NCI-H2227 treated with DMSO at 0.1 percent for 48 hours (cell line): ENCODE measurements at regions not wholly inside any gene's neighbourhood (a gene's known extent, or its start where the extent isn't known, plus 50 kb on each side); places are given as distances from the start of the nearest gene placed in this dataset.

ENCODE experiments used
- DNase-seq: peaks from one replicate; lab custom pipeline; 2025; lab: John Stamatoyannopoulos, UW

DNA sequence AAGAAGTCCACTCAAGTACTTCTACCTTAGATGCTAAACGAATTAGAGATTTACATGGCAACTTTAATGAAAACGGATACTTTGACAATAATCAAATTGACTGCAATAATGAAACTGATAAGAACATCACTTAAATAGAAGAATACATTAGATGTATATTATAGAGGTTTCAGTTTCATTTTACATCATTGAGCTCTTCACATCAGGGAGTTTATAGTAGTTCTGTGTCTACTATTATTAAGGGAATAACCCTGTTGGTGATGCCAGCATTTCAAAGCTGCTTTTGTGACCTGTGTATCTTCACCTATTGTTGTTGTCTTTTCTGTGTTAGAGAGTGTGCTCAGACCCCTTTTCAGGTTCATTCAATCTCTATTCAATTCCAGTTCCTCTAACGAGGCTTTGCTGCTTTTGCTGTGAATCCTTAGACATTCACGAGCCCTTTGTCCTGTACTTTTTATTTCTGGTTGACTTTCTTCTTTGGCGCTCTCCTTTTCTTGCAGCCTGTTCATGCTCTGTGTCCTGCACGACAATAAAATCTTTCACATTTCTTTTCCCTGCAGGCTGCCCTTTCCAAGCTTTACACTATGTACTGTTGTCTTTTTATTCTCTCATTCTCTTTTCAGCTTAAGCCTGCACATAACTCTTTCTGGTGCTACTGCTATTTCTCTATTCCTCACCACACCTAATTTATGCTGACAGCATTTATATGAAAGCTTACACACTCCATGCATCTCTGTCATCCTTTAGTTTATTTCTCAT is 232.1 kb downstream of the CPE start:
- DNase-seq: no peak

DNA sequence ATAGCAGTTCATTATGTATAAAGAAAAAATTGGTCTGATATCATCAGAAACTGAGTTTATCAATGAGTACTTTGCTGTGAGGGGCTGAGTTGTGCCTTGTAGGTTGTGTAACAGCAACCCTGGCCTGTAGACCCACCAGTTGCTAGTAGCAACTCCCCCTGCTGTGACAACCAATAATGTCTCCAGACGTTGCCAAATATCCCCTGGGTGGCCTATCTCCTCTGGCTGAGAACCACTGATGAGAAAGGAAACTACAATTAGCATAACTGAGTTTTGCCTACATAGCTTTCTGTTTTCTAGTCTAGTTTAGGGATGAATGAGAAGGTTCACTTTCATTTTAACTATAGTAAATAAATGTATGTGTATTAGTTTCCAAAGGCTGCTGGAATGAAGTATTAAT is 234.1 kb downstream of the CPE start:
- no peak for DNase-seq

DNA sequence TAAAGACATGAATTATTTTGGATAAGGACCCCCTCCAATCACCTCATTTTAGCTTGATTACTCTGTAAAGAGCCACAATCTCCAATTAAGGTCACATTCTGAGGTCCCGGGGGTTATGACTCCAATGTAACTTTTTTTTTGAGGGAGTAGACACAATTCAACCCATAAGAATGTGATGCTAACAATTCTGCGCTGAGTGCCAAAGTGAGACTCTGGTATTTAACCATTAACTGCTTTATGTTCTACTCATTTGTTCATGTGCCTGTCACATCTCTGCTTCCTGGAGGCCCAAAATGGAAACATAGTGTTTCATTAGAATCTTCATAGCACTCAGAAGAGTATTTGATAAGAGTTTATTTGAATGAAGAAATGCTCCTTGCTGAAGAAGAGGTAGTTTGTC is 234.8 kb downstream of the CPE start:
- DNase-seq: no peak

DNA sequence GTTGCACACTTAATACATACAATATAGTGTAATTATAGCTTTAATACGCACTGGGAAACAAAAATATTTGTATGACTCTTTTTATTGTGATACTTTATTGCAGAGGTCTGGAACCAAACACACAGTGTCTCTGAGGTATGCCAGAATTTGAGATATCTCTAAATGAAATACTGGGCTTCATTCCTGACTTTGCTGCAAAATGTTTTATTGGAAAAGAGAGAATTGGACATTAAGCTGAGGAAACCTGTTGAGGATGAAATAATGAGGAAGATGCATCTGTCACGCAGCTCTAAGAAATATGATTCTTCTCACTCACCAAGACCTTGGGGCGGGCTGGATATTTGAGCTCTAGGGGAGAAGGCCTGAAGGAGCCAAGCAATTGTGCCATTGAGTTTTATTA is 242.1 kb downstream of the CPE start:
- DNase-seq: no peak

DNA sequence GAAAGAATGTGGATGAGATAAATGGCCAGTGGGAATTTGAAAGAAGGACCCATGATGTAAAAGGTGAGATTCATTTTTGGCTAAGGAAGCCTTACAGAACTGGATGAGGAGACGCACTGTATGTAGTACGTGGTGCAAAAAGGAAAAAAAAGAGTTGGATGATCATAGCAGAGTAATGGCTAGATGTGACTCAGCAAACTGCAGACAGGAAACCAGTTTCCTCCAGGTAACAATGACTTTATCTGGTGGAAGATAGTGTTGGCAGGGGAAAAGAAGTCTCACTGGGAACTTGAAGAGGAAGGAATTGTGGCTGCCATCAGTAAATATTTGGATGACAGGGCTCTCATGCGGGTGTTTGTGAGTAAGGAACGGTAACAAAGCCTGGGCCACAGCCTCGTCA is 243.2 kb downstream of the CPE start:
- DNase-seq: no peak

DNA sequence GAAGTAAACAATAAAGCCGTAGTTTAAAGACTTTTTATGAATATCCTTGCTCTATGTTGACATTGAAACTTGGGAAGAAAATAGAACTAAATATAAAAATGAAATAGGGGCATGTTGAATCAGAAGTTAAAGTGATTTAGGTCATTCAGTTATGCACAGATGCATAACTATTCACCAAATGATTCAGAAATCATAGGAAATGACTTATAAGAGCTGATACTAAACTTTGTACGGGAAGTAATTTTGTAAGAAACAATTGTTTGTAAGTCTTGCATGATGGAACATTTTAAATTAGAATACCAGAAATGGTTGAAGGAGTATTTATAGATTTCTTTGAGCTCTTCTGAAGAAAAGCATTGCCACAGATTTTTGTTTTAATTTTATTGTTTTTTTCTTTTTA is 246.5 kb downstream of the CPE start:
- DNase-seq: no peak

DNA sequence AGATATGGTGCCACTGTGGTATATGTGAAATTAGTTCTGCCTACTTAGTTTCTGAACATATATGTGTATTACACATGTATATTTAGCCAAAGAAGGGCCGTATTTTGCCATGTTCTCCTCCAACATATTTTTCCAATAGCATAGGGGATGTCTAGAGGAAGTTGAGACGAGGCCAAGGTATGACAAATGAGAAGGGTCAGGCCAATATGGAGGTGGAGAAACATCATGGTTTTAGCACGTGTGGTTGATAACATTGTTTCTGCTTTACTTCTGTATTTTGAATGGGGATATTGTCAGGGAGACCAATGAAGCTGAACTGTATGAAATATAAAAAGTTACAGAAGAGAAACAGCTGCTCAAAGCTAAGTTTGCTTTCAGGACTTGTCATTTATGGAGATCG is 246.7 kb upstream of the TLL1 start:
- no peak for DNase-seq

DNA sequence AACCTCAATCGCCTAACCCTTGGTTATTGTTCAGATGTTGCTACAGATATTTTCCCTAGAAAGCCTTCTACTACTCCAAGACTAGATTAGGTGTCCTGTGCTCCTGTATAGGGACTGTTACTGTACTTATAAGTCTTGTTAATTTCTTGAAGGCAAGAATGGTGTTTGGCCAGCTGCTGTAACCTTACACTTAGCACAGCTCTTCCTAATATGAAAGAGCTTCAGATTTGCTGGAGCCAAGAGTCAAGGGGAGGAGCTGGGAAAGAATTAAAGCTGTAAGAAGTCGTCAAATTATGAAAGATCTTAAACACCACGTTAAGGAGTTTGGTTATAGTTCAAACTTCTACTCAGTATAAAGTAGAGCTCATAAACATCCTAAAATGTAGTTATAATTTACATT is 245.9 kb upstream of the TLL1 start:
- no peak for DNase-seq

DNA sequence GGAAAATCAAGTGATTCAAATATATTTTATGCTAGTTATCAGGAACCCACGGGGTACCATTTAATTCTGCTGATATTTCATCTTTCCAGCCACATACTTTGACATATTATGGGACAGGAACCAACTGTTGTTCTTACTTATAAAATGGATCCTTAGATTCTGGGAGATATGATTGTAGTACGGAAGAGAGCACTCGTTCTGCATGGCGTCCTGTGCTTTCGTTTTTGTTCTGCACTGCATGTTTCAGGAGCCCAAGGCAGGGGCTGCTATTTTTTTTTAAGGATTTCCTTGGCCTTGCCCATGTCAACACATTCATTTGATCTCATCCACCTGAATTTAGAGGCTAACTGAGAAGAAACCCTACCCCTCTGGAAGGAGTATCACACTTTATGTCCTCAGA is 245.5 kb upstream of the TLL1 start:
- DNase-seq: no peak

DNA sequence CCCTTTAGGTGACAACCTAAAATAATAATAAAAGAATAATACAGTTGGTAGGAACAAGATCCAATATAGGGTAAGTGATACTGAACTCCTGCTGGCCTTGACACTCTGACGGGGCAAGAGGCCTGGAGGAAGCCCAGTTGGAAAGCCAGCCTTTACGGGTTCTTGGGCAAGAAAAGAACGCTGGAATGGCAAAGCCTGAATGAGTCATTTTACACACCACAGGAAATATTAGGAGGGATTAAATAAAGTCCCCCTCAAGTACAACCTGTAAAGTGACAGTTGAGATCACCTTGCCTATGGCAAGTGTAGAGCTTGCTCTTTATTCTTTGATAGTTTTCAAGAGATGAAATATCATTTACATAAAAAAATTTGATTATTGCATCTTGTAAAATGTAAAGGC is 244.5 kb upstream of the TLL1 start:
- DNase-seq: no peak

DNA sequence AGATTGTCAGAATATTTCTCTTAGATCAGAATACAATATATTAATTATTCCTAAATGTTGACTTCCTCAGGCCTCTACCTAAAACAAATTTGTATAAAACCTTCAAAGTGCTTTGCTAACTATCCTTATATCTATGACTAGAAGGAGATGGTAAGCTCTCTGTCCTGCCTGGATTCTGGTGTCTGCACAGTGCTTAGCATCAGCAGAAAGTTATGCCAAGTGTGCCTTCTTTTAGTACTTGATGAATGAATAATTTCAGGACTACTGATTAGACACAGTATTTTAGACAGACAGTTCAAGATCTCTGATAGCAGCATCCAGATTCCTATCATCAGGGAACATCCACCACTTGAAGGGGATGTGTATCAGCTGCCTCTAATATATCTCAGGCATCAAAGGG is 242.4 kb upstream of the TLL1 start:
- no peak for DNase-seq

DNA sequence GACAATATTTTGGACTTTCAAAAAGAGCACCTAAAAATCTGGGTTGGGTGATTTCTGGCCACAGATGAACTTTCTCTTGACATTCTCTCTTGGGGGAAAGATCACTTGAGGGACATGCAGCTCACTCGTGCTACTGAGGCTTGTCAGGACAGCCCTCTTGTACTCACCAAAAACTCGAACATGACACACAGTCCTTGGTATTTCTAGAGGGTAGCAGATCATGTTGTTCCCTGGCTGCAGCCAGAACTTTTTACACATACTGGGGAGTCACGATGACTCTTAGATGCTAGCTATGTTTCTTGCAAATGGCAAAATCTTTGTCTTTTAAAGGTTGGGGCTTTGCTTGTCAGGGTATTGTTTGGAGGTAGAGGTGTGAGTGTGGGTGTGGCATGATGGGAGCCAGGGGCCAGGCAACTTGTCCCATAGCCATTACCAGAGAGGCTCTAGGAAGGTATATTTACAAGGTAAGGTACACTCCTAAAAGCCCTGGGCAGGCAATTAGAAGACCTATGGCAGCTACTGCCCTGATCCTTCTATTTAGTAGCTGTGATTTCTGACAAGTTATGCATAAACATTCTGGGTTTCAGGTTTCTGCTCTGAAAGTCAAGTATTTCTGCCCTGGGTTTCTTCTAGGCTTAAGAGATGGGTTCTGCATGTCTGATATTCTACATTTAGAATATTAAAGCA is 241.7 kb upstream of the TLL1 start:
- DNase-seq: no peak

DNA sequence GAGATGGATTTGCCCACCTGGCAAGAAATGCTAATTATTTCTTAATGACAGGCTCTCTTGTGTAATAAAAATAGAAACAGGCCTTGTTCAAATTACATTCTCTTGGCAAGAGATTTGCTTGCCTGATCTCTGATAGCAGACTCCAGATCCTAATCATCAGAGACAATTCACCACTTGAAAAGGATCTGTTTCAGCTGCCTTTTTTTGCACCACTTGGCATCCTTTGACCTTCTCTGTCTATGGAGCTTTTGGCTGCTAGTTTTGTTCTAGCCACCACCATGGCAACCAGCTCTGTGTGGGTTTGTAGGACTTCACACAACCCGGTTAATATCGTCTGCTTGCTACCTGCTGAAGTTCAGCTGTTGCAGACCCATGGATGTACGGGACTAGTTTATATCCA is 241.1 kb upstream of the TLL1 start:
- no peak for DNase-seq

DNA sequence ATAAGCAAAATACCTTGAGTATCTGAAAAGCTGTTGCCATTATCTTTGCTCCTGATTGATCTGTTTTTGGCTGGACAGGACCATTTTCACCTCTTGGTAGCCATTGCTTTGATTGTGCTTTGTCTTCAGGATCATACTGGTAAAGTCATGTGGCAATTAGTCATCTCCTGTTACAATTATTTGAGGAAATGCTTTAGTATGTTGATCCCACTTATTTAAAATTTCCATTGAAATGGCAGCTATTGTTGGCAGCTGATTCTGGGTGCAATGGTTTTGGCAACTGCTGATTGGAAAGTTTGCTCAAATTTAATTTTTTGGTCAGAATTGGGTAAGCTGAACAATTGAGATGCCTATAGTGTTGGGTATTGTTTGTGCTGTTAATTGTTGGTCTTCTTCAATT is 238.3 kb upstream of the TLL1 start:
- no peak for DNase-seq

DNA sequence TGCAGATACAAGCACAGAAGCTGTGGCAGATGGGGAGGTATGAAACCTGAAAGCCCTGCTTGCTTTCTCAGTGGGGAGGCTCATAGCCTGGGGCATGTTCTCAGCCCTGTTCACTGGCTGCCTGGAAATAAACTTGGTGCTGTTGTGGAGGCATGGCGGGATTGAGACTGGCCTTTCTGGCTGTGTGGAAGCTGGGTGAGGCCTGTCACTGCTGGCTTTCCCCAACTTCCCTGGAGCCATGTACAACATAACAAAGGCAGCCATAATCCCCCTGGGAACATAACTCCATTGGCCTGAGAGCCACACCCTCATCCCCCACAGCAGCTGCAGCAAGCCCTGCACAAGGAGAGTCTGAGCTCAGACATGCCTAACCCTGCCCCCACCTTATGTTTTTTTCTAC is 237.7 kb upstream of the TLL1 start:
- DNase-seq: no peak

DNA sequence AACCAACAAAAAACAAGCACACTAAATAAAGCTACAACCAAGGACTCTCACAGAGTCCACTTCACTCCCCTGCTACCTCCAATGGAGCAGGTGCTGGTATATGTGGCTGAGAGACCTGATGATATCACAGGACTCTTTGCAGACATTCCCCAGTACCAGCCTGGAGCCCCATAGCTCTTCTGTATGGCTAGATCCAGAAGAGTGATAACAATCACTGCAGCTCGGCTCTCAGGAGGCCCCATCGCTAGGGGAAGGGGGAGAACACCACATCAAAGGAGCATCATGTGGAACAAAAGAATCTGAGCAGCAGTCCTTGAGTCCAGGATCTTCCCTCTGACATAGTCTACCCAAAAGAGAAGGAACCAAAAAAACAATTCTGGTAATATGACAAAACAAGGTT is 237.1 kb upstream of the TLL1 start:
- no peak for DNase-seq

DNA sequence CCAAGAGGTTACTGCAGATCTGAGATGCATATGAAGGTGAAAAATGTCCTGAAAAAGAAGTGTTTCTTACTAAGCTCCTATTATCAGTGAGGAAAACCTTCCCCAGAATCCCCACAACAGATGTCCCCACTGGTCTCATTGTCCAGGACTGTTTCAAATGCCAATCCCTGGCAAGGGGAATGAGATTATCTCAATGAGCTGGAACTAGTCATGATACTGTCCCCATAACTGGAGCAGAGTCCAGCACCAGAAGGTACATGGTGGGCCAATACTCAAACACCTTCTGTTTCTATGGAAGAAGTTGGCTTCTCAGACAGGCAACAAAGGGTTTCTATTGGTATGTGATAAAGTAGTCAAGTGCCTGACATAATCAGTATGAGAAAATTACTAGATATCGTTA is 221.1 kb upstream of the TLL1 start:
- no peak for DNase-seq

DNA sequence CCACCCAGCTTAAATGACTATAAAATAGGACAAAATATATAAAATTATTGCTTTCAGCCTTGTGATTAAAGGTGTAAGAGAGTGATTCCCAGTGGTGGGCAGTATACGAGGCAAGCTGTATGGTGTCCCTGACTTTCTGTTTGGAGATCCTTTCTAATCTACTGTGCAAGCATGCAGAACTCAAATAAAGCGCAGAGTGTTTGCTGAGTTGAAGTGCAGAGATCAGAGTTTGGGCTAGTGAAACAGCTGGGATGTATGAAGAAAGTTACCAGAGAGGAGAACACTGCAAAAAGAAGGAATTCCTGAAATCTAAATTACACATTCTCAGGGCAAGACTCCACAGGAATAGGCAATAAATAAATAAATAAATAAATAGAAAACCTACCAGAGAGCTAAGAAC is 218.5 kb upstream of the TLL1 start:
- DNase-seq: no peak

DNA sequence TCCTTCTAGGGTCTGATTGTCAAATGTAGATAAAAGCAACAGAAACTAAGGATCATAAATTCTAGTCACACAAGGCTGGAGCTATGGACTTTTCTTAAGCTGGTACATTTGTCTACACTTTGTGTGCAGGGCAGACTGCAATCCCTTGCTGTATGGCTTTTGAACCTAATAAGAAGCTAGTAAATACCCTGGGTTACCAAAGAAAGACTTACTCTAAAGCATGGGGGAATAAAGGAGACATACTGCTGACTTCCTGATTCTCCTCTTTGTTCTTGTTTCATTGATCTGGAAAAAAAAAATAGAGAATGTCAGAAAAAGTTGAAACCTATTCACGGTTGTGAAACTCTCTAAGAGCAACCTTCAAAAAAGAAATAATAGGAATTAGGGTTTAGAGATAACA is 216.6 kb upstream of the TLL1 start:
- DNase-seq: no peak

DNA sequence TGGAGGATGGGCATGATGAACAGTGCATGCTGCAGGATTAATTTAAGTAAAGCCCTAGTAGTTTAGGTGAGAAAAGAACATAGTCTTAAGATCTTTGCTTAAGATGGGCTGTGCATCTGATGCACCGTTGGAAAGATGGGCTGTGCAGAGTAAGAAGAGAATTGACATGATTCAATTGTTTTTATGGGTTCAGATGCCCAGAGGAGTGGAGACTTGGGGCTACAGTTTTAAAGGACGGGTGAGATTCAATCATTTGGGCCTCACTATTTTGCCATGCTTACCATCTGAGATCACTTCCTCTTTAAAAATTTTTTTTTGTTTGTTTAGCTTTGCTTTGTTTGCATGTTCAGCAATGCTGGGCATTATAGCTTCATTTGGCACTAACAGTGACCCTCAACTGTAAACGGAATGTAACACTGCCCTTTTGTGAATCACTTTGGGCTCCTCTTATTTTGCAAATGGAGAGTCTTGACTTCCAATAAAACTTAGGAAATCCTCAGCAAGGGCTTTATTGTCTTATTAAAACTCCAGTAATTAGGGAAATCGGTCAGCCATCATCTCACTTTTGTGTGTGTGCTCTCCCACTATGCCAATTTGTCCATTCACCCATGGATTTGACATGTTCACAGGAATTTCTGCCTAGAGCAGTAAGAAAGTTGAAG is 216.1 kb upstream of the TLL1 start:
- DNase-seq: no peak

DNA sequence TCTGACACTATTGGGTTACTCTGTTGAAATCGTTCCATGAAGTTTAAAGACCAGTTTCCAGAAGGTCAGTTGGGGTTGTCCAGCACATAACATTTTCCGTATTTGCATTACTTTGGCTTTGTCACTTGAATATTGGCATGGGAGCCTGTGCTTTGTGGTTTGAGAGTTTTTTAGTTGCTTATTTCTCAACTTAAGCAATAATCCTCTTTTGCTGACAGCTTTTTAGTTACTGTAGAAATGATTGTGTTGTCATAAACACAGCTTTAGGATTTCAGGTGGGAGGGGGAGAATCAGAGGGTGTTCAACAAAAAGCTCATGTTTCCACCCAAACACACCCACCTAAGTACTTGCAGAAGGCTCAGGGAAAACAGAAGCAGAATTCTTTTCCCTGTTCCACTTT is 210.7 kb upstream of the TLL1 start:
- no peak for DNase-seq

DNA sequence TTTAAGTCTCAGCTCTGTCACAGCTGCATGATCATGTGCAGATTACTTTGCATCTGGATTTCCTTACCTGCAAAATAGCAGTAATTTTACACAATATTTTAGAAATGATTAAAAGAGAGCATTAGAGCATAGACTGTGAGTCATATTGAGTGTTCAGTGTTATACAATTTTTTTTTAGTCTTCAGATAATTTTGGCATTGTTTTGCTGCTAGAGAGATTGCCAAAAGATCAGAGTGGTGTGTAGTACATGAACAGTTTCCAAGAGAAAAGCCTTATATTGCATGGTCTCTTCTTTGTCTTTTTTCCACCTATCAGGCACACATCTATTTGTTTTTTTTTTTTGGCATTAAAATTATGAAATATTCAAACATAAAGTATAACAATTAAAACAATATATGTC is 209.6 kb upstream of the TLL1 start:
- DNase-seq: no peak

DNA sequence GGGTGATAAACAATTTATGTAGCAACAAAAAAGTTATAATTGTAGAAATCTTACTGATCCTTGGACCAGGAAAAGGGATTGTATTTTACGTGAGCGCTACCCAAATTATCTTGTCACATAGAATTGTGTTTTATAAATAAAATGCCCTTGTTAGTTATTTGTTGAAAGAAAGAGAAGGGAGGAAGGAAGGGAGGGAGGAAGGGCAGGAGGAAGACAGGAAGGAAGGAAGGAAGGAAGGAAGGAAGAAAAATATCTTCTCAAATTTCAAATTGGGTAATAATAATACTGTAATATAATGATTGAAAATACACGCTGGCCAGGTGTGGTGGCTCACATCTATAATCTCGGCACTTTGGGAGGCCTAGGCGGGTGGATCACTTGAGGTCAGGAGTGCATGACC is 206.2 kb upstream of the TLL1 start:
- DNase-seq: no peak

DNA sequence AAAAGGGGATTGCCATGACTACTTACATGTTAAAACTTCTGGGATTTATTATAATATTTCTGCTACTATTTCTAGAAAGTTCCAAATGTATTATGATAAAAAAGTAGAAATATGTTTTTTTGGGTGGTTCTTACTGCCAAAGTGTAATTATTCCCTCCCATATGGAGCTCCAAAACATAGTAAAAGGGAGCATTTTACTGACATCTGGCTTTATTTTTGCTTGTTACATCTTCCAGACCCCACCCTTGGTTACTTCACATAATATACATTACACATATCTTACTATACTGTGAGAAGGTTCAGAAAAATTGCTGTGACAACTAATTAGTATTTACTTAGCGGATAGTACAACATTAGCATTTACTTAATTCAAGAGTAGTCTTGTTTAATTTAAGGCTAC is 205.1 kb upstream of the TLL1 start:
- DNase-seq: no peak
